ENCODE measurements at regions not wholly inside any gene's neighbourhood (a gene's known extent, or its start where the extent isn't known, plus 50 kb on each side); places are given as distances from the start of the nearest gene placed in this dataset.
A peak's percentile ranks its signal among the peaks of the same experiment; 100 is the strongest.
"Not testable (repeated sequence)": the region's sequence is repeated elsewhere in the genome, so short reads cannot be mapped to it uniquely, and the experiment has no call there.

GRCh38 chr16:70014915-70015314 is 63.8 kb downstream of the CLEC18A start:
- DNase-seq, result not testable (repeated sequence)

- peak; percentile 27 for DNase-seq
These were observed 65.6 kb downstream of the CLEC18A start for GRCh38 chr16:70016751-70017150.

- DNase-seq, result no peak
These were observed 67.1 kb downstream of the CLEC18A start for GRCh38 chr16:70018254-70018653.

GRCh38 chr16:70023207-70023606 is 72.1 kb downstream of the CLEC18A start:
- DNase-seq, result not testable (repeated sequence)

GRCh38 chr16:70023956-70024355 is 72.8 kb downstream of the CLEC18A start:
- not testable (repeated sequence) for DNase-seq

GRCh38 chr16:70026165-70026854 is 75.2 kb downstream of the CLEC18A start:
- peak; percentile 64 for DNase-seq

- DNase-seq, result not testable (repeated sequence)
These were observed 81.2 kb upstream of the PDPR start for GRCh38 chr16:70032906-70033305.

GRCh38 chr16:70037913-70038312 is 76.2 kb upstream of the PDPR start:
- not testable (repeated sequence) for DNase-seq

- not testable (repeated sequence) for DNase-seq
These were observed 73.6 kb upstream of the PDPR start for GRCh38 chr16:70040554-70040953.

GRCh38 chr16:70043538-70044067 is 70.5 kb upstream of the PDPR start:
- not testable (repeated sequence) for DNase-seq

- DNase-seq, result not testable (repeated sequence)
These were observed 67.6 kb upstream of the PDPR start for GRCh38 chr16:70046560-70046959.

GRCh38 chr16:70048083-70048482 is 66.0 kb upstream of the PDPR start:
- not testable (repeated sequence) for DNase-seq

- not testable (repeated sequence) for DNase-seq
These were observed 56.1 kb upstream of the PDPR start for GRCh38 chr16:70058056-70058455.

- DNase-seq, result not testable (repeated sequence)
These were observed 54.7 kb upstream of the PDPR start for GRCh38 chr16:70059429-70059828.

GRCh38 chr16:70060521-70061027 is 53.6 kb upstream of the PDPR start:
- DNase-seq, result not testable (repeated sequence)

GRCh38 chr16:70061671-70062218 is 52.4 kb upstream of the PDPR start:
- not testable (repeated sequence) for DNase-seq

GRCh38 chr16:70062947-70063346 is 51.2 kb upstream of the PDPR start:
- not testable (repeated sequence) for DNase-seq
